Urothelium cell line (cell line): ENCODE measurements at regions not wholly inside any gene's neighbourhood (a gene's known extent, or its start where the extent isn't known, plus 50 kb on each side); places are given as distances from the start of the nearest gene placed in this dataset.
"Not testable (repeated sequence)": the region's sequence is repeated elsewhere in the genome, so short reads cannot be mapped to it uniquely, and the experiment has no call there.

ENCODE experiments used
- DNase-seq: peaks from one replicate; pipeline ENCODE4 v3.0.0; 2011; ENCODE audit warnings: low spot score, mixed read lengths
- FAIRE-seq: peaks from 2 replicates; lab custom pipeline; 2011; peaks lifted over from hg19 to GRCh38; lab: Jason Lieb, UNC

GRCh38 chr7:7042286-7042893 is 140.0 kb upstream of the C1GALT1 start:
- FAIRE-seq: peak; percentile 85
- DNase-seq: not testable (repeated sequence)

DNA sequence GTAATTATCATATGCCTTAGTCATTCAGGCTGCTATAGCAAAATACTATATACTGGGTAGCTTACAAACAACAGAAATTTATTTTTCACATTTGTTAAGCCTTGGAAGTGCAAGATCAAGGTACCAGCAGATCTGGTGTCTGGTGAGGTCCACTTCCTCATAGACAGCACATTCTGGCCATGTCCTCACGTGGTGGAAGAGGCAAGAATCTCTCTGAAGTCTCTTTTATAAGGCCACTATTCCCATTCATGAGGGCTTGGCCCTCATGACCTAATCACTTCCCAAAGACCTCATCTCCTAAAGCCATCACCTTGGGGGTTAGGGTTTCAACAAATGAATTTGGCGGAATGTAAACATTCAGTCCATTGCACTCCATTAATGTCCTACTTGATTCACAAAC is 137.5 kb upstream of the C1GALT1 start:
- FAIRE-seq (no peak), DNase-seq (no peak)

DNA sequence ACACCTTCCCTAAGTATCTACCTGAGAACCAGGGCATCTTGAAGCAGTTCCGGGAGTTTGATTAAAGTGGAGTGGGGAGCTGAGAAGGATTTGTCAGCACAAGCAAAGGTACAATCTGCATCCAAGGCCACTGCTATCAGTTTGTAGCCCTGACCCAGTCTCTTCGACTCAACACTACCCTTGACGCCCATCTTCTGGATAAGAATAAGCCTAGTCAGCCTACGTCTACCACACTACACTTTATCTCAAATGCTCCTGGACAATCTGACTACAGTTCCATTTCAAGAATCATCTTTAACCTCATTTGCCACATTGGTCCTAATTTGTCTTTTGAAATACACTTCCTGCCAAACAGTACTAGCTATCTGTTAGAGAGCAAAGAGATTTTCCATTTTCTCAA is 134.1 kb upstream of the C1GALT1 start:
- no peak for DNase-seq
- peak; percentile 62 for FAIRE-seq

DNA sequence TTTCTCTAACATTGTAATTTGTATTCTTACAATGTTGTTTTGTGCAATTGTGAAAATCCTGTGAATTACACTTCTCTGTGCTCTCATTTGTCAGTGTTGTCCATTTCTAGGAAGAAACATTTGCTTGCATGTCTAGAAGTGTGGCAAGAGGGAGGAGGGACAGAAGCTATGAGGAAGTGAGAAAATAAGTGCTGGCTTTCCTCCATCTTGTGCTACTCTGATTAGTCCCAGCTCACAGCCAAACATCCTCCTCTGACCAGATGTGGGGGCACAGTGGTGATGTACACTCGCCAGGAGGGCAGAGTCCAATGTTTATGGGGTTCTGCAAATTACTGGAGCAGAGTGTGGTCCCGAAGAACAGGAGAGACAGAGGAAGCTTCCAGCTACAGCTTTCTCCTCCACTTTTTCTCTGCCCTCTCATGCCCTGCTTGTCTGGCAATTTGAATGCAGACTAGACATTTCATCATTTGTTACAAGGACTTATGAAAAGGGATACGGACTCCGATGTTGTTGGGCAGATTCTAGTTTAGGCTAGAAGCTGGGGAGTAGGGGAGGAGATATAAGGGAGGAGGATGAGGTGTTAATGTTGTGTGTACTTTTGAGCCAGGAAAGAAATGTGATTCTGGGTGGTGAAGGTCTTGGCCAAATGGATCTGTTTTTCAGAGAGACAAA is 131.0 kb upstream of the C1GALT1 start:
- peak; percentile 68 for FAIRE-seq
- no peak for DNase-seq

DNA sequence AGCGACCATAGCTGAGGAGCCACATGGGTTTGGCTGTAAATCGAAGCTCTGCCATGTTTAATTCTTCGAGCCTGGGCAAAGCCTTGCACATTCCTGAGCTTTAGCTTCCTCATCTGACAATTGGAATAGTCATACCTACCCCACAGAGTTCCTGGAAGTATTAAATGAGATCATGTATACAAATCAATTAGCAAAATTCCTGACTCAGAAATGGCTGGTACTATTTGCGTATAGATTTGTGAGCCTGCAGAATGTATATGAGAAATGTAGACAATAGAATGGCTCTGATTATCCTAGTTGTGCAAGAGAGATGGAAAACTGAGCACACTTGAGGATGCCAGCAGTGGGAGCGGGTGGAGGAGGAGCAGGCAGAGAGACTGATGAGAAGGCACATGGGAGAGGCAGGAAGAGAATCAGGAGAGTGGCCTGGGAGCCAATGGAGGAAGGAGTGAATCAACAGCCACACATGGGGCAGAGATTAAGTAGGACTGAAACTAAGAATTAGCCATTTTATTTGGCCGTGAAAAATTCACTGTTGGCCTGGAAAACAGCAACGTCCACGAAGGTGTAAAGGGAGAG is 128.0 kb upstream of the C1GALT1 start:
- no peak for FAIRE-seq
- DNase-seq: peak; percentile 25

DNA sequence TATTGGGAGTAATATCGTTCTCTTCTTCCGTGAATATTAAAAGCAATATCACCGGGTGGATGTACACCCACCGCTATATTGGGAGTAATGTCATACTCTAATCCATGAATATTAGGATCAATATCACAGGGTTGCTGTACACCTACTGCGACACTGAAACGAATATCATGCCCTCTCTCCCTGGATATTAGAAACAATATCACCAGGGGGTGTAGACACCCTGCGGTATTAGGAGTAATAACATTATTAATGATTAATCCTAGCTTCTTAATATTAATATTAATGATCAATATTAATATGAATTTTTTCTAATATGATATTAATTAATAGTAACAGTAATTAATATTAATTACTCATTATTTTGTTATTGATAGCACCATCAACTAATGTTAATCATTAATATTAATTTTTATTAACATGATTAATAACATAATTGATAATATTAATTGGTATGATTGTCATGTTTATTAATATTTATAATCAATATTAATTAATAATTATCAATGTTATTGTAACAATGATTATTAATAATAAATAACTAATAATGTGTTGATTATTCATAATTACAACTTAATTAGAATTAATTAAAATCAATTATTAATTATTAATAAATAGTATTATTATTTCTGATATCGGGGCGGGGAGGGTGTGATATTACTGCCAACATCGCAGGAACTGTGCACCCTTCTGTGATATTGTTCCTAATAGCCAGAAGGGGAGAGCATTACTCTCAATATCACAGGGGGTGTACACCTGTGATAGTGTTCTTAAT is 121.3 kb upstream of the C1GALT1 start:
- FAIRE-seq (no peak), DNase-seq (no peak)

- peak; percentile 80 for FAIRE-seq
- no peak for DNase-seq
Observed at GRCh38 chr7:7077945-7078344, 104.4 kb upstream of the C1GALT1 start.

- FAIRE-seq: no peak
- no peak for DNase-seq
Observed at GRCh38 chr7:7080802-7081201, 101.5 kb upstream of the C1GALT1 start.

DNA sequence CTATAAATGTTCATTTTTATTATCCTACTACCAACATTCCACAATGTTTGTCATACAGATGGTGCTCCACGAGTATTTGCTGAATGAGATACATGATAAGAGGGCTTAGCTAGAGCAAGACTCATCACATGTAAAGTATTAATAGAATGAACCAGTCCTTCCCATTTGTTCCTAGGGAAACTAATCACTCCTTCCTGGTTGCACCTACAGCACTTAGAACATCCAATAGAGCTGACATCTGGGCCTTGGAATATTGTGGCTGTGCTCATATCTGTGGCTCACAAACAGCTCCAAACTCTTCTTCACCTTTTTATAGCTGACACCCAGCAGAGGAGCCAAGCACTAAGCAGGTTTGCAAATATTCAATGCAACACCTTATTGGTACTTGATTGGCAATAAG is 91.9 kb upstream of the C1GALT1 start:
- peak; percentile 69 for FAIRE-seq

GRCh38 chr7:7098280-7098818 is 84.0 kb upstream of the C1GALT1 start:
- no peak for FAIRE-seq

More for the DNA sequence above, 91.9 kb upstream of the C1GALT1 start:
- DNase-seq: no peak

DNA sequence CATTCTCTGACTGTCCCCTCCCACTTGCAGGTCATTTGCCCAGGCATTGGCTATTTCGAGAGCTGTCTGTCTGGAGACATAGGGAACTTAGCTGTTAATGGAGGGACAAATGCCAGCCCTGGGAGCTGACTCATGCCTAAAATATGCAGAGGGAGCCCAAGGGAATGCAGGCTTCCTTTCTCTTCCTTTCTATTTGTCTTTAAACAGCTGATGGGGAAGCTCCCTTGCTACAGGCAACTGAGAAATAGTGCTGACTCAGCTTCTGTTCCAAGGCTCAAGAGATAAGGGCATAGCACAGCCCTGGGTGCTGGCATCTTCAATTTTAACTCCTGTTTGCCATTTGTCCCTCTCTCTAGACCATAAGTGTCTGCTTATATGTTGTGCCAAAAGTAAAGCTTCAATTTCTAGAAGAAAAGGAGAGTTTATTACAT is 82.7 kb upstream of the C1GALT1 start:
- peak; percentile 97 for FAIRE-seq
- peak; percentile 96 for DNase-seq

More at GRCh38 chr7:7098280-7098818, 84.0 kb upstream of the C1GALT1 start:
- no peak for DNase-seq

GRCh38 chr7:7100432-7100849 is 81.9 kb upstream of the C1GALT1 start:
- DNase-seq (no peak), FAIRE-seq (peak; percentile 90)

GRCh38 chr7:7102906-7103305 is 79.4 kb upstream of the C1GALT1 start:
- FAIRE-seq: peak; percentile 79

DNA sequence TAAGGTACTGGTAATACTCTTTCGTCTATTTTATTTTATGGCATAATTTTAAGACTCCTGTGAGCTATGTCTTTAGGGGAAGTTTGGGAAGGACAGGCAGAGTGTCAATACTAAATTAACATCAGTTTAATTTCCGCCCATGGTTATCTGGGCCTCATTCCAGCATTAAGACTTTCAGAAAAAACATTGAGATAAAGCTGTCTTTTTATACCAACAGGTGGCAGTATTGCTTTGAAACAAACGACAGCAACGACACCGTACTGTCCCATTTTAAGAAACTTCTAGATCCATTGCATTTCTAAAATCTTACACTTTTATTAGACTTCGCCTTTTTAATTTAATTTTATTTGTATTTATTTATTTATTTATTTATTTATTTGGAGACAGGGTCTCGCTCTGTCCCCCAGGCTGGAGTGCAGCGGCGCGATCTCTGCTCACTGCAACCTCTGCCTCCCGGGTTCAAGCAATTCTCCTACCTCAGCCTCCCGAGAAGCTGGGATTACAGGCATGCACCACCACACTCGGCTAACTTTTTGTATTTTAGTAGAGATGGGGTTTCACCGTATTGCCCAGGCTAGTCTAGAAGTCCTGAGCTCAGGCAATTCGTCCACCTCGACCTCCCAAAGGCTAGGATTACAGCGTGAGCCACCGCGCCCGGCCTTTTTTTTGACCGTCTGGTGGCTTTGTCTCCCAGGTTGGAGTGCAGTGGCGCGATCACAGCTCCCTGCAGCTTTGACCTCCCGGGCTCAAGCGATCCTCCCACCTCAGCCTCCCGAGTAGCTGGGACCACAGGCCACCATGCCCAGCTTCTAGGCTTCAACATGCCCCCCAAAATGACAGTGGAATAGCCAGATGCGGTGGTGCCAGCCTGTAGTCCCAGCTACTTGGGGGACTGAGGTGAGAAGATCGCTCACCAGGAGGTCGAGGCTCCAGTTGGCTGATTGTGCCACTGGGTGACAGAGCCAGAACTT is 78.7 kb upstream of the C1GALT1 start:
- no peak for FAIRE-seq
- DNase-seq: peak; percentile 73

More at GRCh38 chr7:7102906-7103305, 79.4 kb upstream of the C1GALT1 start:
- no peak for DNase-seq

GRCh38 chr7:7104314-7104698 is 78.0 kb upstream of the C1GALT1 start:
- FAIRE-seq: no peak
- no peak for DNase-seq

DNA sequence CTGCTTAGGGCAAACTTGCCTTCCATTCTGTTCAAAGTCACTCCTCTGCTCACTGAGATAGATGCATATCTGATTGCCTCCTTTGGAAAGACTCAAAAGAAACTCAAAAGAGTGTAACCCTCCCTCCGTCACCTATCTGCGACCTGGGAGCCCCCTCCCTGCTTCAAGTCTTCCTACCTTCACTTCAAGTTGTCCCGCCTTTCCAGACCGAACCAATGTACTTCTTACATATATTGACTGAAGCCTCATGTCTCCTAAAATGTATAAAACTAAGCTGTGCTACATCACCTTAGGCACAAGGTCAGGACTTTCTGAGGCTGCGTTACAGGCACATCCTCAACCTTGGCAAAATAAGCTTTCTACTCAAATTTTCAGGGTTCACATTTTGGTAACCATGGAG is 77.4 kb upstream of the C1GALT1 start:
- FAIRE-seq (peak; percentile 65), DNase-seq (no peak)

DNA sequence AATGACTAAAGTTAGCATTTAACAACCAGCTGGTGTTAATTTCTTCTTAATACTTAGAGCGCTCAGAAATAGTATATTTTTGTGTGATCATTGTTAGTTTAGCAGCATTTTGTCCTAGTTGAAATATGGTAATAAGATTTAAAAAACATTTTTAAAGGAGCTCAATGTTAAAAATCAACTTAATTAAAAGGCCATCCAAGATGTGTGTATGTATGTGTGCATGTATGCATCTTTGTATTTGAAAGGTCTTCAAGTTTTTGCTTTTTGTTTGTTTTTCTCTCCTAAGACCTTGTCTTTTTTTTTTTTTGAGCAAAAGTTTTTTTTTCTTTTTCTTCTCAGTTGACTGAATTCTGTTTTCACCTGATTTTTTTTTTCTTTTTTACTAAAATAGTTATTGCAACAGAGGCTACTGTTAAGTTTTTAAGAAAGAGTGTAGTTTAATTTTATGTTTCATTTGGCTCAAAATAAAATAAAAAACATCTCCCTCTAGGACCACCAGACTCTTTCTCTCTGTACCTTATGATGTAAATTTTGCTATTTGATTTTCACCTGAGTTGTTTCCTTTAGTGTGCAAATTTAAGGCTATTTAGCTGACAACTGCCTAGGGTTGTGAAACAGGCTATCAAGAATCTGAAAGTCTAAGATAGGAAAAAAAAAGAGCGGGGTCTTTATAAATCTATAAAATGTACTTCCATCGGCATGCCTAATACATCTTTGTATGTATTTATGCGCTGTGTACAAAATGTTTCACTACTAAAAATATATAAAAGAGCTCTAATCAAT is 76.4 kb upstream of the C1GALT1 start:
- FAIRE-seq: no peak
- DNase-seq: no peak

DNA sequence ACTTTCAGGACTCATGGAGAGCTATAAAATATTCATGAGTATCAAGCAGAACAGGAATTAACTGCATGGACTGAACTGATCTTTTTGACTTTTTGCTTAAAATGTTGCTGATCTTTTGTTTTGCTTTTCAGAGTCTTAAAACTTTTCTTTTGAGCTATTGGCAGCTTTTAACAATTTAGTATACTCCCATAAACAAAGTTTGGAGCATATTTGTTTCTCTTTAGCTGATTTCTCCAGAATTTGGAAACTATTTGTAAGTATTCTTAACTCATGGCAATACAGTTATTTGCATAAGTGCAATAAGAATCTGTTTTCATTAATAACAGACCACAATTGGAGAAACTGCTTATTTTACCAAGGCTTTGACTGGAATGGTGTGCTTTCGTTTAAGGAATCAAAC is 73.4 kb upstream of the C1GALT1 start:
- no peak for FAIRE-seq
- no peak for DNase-seq

GRCh38 chr7:7109934-7110333 is 72.4 kb upstream of the C1GALT1 start:
- no peak for FAIRE-seq

More at GRCh38 chr7:7109934-7110333, 72.4 kb upstream of the C1GALT1 start:
- DNase-seq: no peak
